ENCODE measurements at regions not wholly inside any gene's neighbourhood (a gene's known extent, or its start where the extent isn't known, plus 50 kb on each side); places are given as distances from the start of the nearest gene placed in this dataset.
"Not testable (repeated sequence)": the region's sequence is repeated elsewhere in the genome, so short reads cannot be mapped to it uniquely, and the experiment has no call there.

GRCh38 chrX:43423876-43424275 is 232.2 kb upstream of the MAOA start:
- DNase-seq: no peak

- no peak for DNase-seq
Observed at GRCh38 chrX:43436517-43436916, 219.6 kb upstream of the MAOA start.

- no peak for DNase-seq
Observed at GRCh38 chrX:43446752-43447151, 209.3 kb upstream of the MAOA start.

GRCh38 chrX:43448688-43449087 is 207.4 kb upstream of the MAOA start:
- DNase-seq: no peak

- DNase-seq: no peak
Observed at GRCh38 chrX:43450355-43450754, 205.7 kb upstream of the MAOA start.

- DNase-seq: not testable (repeated sequence)
Observed at GRCh38 chrX:43451976-43452686, 204.0 kb upstream of the MAOA start.

- DNase-seq: no peak
Observed at GRCh38 chrX:43456063-43456462, 200.0 kb upstream of the MAOA start.

GRCh38 chrX:43456906-43457305 is 199.2 kb upstream of the MAOA start:
- no peak for DNase-seq

- no peak for DNase-seq
Observed at GRCh38 chrX:43467608-43468234, 188.4 kb upstream of the MAOA start.

- no peak for DNase-seq
Observed at GRCh38 chrX:43469391-43470054, 186.6 kb upstream of the MAOA start.

- no peak for DNase-seq
Observed at GRCh38 chrX:43474321-43474720, 181.8 kb upstream of the MAOA start.

GRCh38 chrX:43479070-43479469 is 177.0 kb upstream of the MAOA start:
- no peak for DNase-seq

GRCh38 chrX:43479850-43480249 is 176.2 kb upstream of the MAOA start:
- no peak for DNase-seq

GRCh38 chrX:43481576-43481975 is 174.5 kb upstream of the MAOA start:
- no peak for DNase-seq

GRCh38 chrX:43493756-43494155 is 162.3 kb upstream of the MAOA start:
- no peak for DNase-seq

- no peak for DNase-seq
Observed at GRCh38 chrX:43500246-43500645, 155.9 kb upstream of the MAOA start.

GRCh38 chrX:43500996-43501694 is 155.0 kb upstream of the MAOA start:
- no peak for DNase-seq

GRCh38 chrX:43504394-43504793 is 151.7 kb upstream of the MAOA start:
- DNase-seq: no peak

- DNase-seq: no peak
Observed at GRCh38 chrX:43505769-43506168, 150.3 kb upstream of the MAOA start.

- no peak for DNase-seq
Observed at GRCh38 chrX:43508694-43509093, 147.4 kb upstream of the MAOA start.

- no peak for DNase-seq
Observed at GRCh38 chrX:43510209-43510608, 145.9 kb upstream of the MAOA start.

- DNase-seq: no peak
Observed at GRCh38 chrX:43513085-43513484, 143.0 kb upstream of the MAOA start.

GRCh38 chrX:43514820-43515219 is 141.3 kb upstream of the MAOA start:
- no peak for DNase-seq

- DNase-seq: no peak
Observed at GRCh38 chrX:43522582-43522981, 133.5 kb upstream of the MAOA start.

All from stimulated activated naive CD4-positive, alpha-beta T cell treated with Interleukin-2 at 50 U/mL for 16 hours (primary cell).